Fibroblast of pulmonary artery (primary cell): ENCODE measurements at regions not wholly inside any gene's neighbourhood (a gene's known extent, or its start where the extent isn't known, plus 50 kb on each side); places are given as distances from the start of the nearest gene placed in this dataset.

Source experiments
- DNase-seq: peaks from one replicate; pipeline ENCODE4 v3.0.0-alpha.2; 2010; ENCODE audit warnings: low read depth
- H3K4me3 ChIP-seq: replicated peaks from 2 replicates; pipeline ENCODE4 v1.5.1; 2011; ENCODE audit warnings: low read depth, mild to moderate bottlenecking, control low read depth, low read length, moderate library complexity
- TF ChIP-seq, protein P1 (sequence below): IDR thresholded peaks from 2 replicates; pipeline ENCODE4 v1.5.1; 2011; ENCODE audit warnings: mild to moderate bottlenecking, control low read depth, low read length, inconsistent platforms; ENCODE audit errors: missing control alignments

DNA sequence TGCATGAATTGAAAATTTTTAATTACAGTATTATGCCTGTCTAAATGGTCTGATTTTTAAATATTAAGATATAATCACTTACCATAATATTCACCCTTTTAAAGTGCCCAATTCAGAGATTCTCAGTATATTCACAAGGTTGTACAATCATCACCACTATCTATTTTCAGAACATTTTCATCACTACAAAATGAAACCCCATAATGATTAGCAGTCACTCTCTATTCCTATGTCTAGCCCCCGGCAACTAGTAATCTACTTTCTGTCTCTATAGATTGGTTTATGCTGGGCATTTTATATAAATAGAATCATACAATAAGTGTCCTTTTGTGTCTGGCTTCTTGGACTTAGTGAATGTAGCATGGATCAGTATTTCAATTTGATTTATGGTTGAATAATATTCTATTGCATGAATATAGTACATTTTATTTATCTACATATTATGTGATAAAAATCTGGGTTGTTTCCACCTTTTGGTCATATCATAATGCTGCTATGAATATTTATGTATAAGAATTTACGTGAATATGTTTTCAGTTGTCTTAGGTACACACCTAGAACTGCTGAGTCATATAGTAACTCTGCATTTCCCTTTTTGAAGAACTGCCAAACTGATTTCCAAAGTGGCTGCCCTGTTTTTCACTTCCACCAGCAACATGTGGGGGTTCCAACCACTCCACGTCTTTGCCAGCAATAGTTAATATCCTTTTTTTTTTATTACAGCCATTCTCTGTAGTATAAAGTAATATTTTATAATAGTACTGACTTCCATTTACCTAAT lies 485.7 kb upstream of the ZNF385D start:
- TF ChIP-seq, protein P1, sequence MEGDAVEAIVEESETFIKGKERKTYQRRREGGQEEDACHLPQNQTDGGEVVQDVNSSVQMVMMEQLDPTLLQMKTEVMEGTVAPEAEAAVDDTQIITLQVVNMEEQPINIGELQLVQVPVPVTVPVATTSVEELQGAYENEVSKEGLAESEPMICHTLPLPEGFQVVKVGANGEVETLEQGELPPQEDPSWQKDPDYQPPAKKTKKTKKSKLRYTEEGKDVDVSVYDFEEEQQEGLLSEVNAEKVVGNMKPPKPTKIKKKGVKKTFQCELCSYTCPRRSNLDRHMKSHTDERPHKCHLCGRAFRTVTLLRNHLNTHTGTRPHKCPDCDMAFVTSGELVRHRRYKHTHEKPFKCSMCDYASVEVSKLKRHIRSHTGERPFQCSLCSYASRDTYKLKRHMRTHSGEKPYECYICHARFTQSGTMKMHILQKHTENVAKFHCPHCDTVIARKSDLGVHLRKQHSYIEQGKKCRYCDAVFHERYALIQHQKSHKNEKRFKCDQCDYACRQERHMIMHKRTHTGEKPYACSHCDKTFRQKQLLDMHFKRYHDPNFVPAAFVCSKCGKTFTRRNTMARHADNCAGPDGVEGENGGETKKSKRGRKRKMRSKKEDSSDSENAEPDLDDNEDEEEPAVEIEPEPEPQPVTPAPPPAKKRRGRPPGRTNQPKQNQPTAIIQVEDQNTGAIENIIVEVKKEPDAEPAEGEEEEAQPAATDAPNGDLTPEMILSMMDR, result no peak
- peak; percentile 11 for DNase-seq
- no peak overlapping the region for H3K4me3 ChIP-seq

DNA sequence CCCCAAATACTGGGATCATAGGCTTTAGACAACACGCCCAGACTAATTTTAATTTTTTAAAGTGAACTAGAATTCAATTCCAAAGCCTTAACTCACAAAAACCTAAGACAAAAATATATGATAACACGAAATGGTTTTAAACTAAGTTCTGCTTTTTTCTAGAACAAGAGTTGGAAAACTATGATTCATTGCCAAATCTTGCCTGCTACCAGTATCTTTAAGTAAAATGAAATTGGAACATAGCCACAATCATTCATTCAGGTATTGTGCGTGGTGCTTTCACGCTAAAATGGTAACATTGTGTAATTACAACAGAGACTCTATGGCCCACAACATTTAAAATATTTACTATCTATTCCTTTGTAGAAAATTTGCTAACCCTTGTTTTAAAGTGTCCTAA lies 488.0 kb upstream of the ZNF385D start:
- no peak for DNase-seq
- TF ChIP-seq, protein P1, result no peak
- H3K4me3 ChIP-seq, result no peak overlapping the region

DNA sequence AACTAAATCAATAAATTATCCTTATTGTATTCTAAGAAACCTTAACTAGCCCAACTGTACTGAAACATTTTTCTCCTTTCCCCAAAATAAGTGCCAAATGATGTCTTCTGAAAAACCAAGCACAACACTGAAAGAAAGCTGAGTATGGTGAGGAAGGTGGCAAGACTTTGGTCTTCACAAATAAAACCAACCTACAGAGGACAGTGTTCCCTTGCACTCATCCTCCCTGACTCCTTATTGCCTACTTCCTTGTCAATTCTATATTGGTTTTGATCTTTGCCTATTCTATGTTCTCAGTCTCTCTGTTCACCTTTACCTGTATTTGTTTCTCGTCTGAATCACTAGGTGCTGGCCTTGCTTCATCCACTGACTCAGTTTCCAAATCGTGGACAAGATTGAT lies 490.1 kb upstream of the ZNF385D start:
- TF ChIP-seq, protein P1, result no peak
- no peak for DNase-seq
- no peak overlapping the region for H3K4me3 ChIP-seq

DNA sequence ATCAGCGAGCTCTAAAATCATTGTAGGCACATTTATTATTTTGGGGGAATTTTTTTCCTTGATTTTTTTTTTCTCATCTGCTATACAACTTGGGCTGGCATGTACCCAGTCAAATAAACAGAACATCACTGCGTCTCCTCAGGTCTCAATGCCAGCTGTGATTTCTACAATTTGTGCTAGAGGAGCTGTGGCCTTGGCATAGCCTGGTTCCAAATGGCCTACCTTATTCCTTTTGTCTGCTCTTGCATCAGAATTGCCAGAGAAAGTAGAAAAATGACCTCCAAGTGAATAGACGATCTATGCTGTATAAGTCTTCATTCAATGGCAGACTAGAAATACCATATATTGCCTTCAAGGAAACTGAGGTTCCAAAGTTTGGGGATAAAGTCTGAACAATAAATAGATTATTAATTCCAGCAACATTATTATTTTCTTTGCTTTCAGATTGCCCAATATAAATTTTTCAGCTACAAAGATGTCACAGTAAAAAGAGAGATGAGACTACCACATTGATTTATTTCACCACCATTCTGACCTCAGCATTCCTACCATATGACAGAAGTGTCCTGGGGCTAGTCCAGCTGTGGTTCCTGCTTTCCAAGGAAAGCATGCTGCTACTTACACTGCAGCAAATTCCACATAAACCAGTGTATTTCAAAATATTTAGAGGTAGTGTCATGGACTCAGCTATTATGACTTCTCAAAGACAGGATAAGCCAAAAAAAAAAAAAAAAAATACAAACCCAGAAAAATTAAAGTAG lies 493.9 kb upstream of the ZNF385D start:
- peak; percentile 84 for DNase-seq
- TF ChIP-seq, protein P1, result no peak
- H3K4me3 ChIP-seq, result no peak overlapping the region

DNA sequence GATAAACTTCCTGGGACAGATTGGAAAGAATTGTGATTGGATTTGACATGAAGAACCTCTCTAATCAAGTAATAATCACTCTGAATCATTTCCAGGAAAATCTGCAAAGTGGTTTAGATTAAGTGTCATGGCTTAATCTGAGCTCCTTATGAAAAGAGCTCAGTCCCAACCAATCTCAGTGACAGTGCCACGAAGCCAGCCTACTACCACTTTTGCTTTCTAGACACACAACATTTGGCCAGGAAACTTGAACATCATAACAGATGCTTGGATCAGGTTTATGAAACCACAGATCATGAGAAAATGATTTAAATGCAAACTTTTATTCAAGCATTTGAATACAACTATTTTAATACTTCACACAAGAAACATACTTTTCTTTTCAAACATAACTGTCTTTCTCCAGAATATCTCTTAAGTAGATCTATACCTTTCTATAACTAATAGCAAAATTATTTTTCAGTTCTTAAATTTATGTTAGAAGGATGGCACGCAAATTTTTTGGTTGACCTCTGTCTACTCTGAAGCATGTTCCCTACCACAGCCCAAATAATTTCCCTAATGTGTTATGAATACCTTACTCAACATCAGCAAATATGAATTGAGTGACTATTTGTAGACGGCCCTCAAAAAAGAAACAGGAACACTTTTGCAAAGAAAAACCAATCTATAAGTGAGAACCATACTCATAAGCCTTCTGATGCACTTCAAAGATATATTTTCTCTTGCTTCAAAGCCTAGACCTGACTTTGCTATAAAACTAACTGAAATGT lies 495.0 kb upstream of the ZNF385D start:
- TF ChIP-seq, protein P1, result no peak
- H3K4me3 ChIP-seq, result no peak overlapping the region
- no peak for DNase-seq

DNA sequence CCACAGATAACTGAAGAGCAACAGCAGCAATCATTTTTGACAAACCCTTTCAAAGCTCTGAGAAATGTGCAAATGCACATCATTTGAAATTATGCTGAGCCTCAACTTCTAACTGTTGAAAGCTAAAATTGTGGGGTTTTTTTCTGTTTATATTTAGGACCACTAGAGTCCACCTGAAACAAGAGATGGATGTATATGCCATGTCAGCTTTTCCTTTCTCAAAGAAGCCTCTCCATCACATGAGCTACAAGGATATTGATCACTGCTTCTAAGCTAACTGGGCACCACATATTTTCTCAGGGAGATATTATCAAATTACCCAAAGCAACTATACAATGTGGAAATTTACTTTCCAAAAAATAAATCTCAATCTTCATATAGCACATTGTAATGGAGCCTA lies 498.6 kb upstream of the ZNF385D start:
- TF ChIP-seq, protein P1, result no peak
- DNase-seq, result no peak
- no peak overlapping the region for H3K4me3 ChIP-seq
